Astrocyte (in vitro differentiated cells and primary cell): ENCODE measurements at regions not wholly inside any gene's neighbourhood (a gene's known extent, or its start where the extent isn't known, plus 50 kb on each side); places are given as distances from the start of the nearest gene placed in this dataset.

ENCODE experiments used
- DNase-seq: peaks from one replicate; pipeline ENCODE4 v3.0.0-alpha.2; 2010; ENCODE audit warnings: low read depth
- FAIRE-seq: peaks from 2 replicates; lab custom pipeline; 2011; peaks lifted over from hg19 to GRCh38; lab: Jason Lieb, UNC
- H2AFZ ChIP-seq: 2 replicates; pipeline ENCODE4 v1.6.0; 2012; ENCODE audit warnings: low read depth, low read length, inconsistent platforms
- H3K27ac ChIP-seq: 2 replicates; pipeline ENCODE4 v1.5.1; 2011; ENCODE audit warnings: low read depth, low read length, inconsistent platforms
- H3K27me3 ChIP-seq: 2 replicates; pipeline ENCODE4 v1.6.0; 2011; ENCODE audit warnings: low read length, inconsistent platforms; ENCODE audit not compliant: insufficient read depth
- H3K36me3 ChIP-seq: 2 replicates; pipeline ENCODE4 v1.5.1; 2011; ENCODE audit warnings: low read length, inconsistent platforms; ENCODE audit not compliant: insufficient read depth
- H3K4me1 ChIP-seq: 2 replicates; pipeline ENCODE4 v1.5.1; 2011; ENCODE audit warnings: low read length, inconsistent platforms; ENCODE audit not compliant: insufficient read depth
- H3K4me2 ChIP-seq: 2 replicates; pipeline ENCODE4 v1.6.0; 2012; ENCODE audit warnings: low read length, inconsistent platforms
- H3K4me3 ChIP-seq: 2 replicates; pipeline ENCODE4 v1.5.1; 2011; ENCODE audit warnings: low read depth, mild to moderate bottlenecking, low read length, inconsistent platforms; ENCODE audit not compliant: insufficient read depth
- H3K79me2 ChIP-seq: 2 replicates; pipeline ENCODE4 v1.6.0; 2012; ENCODE audit warnings: mild to moderate bottlenecking, low read length, inconsistent platforms; ENCODE audit not compliant: insufficient read depth
- H3K9ac ChIP-seq: 2 replicates; pipeline ENCODE4 v1.6.0; 2012; ENCODE audit warnings: mild to moderate bottlenecking, low read length, inconsistent platforms
- H3K9me3 ChIP-seq: 2 replicates; pipeline ENCODE4 v1.5.1; 2012; ENCODE audit warnings: low read depth, mild to moderate bottlenecking, low read length, inconsistent platforms; ENCODE audit not compliant: insufficient read depth
- H4K20me1 ChIP-seq: 2 replicates; pipeline ENCODE4 v1.6.0; 2012; ENCODE audit warnings: low read length, inconsistent platforms; ENCODE audit not compliant: insufficient read depth
- H3K27ac Mint-ChIP-seq: one replicate; pipeline ENCODE4 v1.8.0; 2021; ENCODE audit warnings: mild to moderate bottlenecking, mixed read lengths; ENCODE audit not compliant: unreplicated experiment
- H3K27me3 Mint-ChIP-seq: one replicate; pipeline ENCODE4 v1.8.0; 2021; ENCODE audit warnings: low read depth, mixed read lengths; ENCODE audit not compliant: unreplicated experiment
- H3K36me3 Mint-ChIP-seq: one replicate; pipeline ENCODE4 v1.8.0; 2021; ENCODE audit warnings: low read depth, mixed read lengths; ENCODE audit not compliant: unreplicated experiment
- H3K4me1 Mint-ChIP-seq: one replicate; pipeline ENCODE4 v1.8.0; 2021; ENCODE audit warnings: low read depth, mixed read lengths; ENCODE audit not compliant: unreplicated experiment
- H3K4me3 Mint-ChIP-seq: one replicate; pipeline ENCODE4 v1.8.0; 2021; ENCODE audit warnings: mild to moderate bottlenecking, moderate library complexity, mixed read lengths; ENCODE audit not compliant: unreplicated experiment
- H3K9me3 Mint-ChIP-seq: one replicate; pipeline ENCODE4 v1.8.0; 2021; ENCODE audit warnings: mild to moderate bottlenecking, mixed read lengths; ENCODE audit not compliant: unreplicated experiment
- CTCF ChIP-seq: IDR thresholded peaks from 2 replicates; pipeline ENCODE4 v1.5.1; 2011; ENCODE audit warnings: low read depth, mild to moderate bottlenecking, inconsistent platforms, low read length, moderate library complexity; ENCODE audit not compliant: insufficient read depth
- EZH2 ChIP-seq: IDR thresholded peaks from 2 replicates; pipeline ENCODE4 v1.6.1; 2012; ENCODE audit warnings: mild to moderate bottlenecking, low read length, inconsistent platforms; ENCODE audit not compliant: insufficient read depth

DNA sequence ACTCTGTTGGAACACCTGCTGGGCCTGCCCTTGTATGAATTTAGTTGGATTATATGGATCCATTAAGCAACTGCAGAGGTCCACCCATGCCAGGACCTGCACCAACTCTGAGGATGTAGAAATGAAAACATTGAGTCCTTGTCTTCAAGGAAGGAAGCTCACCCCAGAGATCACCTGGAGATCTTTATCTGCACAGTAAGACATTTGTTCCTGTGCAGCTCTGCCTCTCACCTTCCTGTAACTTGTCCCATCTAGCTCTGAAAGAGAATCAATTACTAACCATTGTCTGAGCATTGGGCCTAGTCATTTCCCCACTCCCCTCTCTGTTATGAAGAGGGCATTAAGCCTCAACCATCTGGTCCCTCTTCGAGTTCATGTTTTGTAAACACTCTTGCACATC is 105.2 kb upstream of the YWHAQ start:
- Mint-ChIP-seq H3K36me3 (no peaks in the 10 kb centered on the region), H3K9me3 (peaks cover 13% of the 10 kb centered on the region), H3K27me3 (peaks cover 2% of the 10 kb centered on the region), H3K4me1 (peaks cover 1% of the 10 kb centered on the region), H3K4me3 (no peak overlapping the region), H3K27ac (no peak overlapping the region)
- H3K79me2 ChIP-seq = no peaks in the 10 kb centered on the region
- H4K20me1 ChIP-seq = no peaks in the 10 kb centered on the region
- H3K27ac ChIP-seq = no peak overlapping the region
- H3K4me3 ChIP-seq = no peak overlapping the region
- H3K9ac ChIP-seq = no peak overlapping the region
- H3K27me3 ChIP-seq = no peaks in the 10 kb centered on the region
- no peak overlapping the region for H3K4me2 ChIP-seq
- DNase-seq (no peak), FAIRE-seq (no peak)
- H3K36me3 ChIP-seq = no peaks in the 10 kb centered on the region
- H3K4me1 ChIP-seq = peaks cover 10% of the 10 kb centered on the region
- H3K9me3 ChIP-seq = peaks cover 3% of the 10 kb centered on the region
- H2AFZ ChIP-seq = no peak overlapping the region
- TF ChIP-seq EZH2 (no peak), CTCF (no peak)

DNA sequence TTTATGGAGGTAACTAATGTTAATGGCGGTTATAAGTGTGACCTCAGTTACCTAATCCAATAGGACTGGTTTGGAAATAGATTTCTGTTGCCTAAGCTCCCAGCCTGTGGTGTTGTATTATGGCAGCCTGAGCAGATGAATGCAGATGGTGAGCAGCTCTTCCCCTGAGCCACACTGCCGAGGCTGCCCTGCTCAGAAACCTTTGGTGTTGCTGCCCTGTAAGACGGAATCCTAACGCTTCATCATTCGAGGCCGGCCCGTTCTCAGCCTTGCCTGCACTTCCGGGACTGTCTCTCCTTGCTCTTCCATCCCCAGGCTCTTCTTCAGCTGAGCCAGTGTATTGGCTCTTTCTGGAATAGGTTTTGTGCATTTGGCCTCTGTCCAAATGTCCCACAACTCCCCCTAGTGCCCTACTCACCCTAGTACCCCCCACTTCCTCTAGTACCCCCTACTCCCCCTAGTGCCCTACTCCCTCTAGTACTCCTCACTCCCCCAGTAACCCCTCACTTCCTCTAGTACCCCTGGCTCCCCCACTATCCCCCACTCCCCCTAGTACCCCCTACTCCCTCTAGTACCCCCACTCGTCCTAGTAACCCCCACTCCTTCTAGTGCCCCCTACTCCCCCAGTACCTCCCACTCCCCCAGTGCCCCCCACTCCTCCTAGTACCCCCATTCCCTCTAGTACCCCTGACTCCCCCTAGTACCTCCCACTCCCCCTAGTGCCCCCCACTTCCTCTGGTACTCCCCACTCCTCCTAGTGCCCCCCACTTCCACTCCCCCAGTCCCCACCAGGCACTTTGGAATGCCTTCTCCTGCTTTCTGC is 106.0 kb upstream of the TAF1B start:
- FAIRE-seq = no peak
- Mint-ChIP-seq H3K27me3 (no peaks in the 10 kb centered on the region), H3K27ac (no peak overlapping the region), H3K4me3 (no peak overlapping the region), H3K36me3 (no peaks in the 10 kb centered on the region), H3K9me3 (peaks cover 13% of the 10 kb centered on the region), H3K4me1 (peaks cover 6% of the 10 kb centered on the region)
- Histone ChIP-seq H3K27ac (no peak overlapping the region), H3K27me3 (no peaks in the 10 kb centered on the region), H4K20me1 (no peaks in the 10 kb centered on the region), H3K36me3 (no peaks in the 10 kb centered on the region), H3K4me1 (peaks cover 10% of the 10 kb centered on the region), H3K9me3 (peaks cover 3% of the 10 kb centered on the region), H3K4me2 (no peak overlapping the region), H2AFZ (no peak overlapping the region), H3K79me2 (no peaks in the 10 kb centered on the region), H3K4me3 (no peak overlapping the region), H3K9ac (no peak overlapping the region)
- DNase-seq = no peak
- no peak for TF ChIP-seq CTCF
- TF ChIP-seq EZH2 = no peak

DNA sequence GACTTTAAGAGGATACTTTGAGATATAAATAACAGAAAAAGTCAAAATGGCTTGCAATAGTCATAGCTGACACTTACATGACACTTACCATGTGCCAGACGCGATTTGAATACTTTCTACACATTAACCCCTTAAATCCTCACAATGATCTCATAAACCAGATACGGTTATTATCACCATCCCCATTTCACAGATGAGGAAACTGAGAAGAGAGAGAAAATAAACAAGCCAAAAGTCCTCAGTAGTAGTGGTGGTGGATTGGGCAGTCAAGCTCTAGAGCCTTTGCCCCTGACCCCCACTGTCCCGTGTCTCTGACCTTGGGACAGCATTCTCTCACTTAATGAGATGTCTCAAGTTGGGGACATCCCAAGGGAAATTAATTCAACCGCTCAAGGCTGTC is 105.2 kb upstream of the TAF1B start:
- Histone ChIP-seq H3K27me3 (no peaks in the 10 kb centered on the region), H3K36me3 (no peaks in the 10 kb centered on the region), H3K27ac (no peak overlapping the region), H3K4me1 (peaks cover 10% of the 10 kb centered on the region), H2AFZ (no peak overlapping the region), H4K20me1 (no peaks in the 10 kb centered on the region), H3K9ac (no peak overlapping the region), H3K9me3 (peaks cover 3% of the 10 kb centered on the region), H3K4me3 (no peak overlapping the region), H3K4me2 (no peak overlapping the region), H3K79me2 (no peaks in the 10 kb centered on the region)
- TF ChIP-seq CTCF = no peak
- TF ChIP-seq EZH2 = no peak
- Mint-ChIP-seq H3K4me3 (no peak overlapping the region), H3K4me1 (peaks cover 6% of the 10 kb centered on the region), H3K27ac (peak overlapping the region; percentile 23), H3K9me3 (peaks cover 13% of the 10 kb centered on the region), H3K27me3 (no peaks in the 10 kb centered on the region), H3K36me3 (no peaks in the 10 kb centered on the region)
- DNase-seq (no peak), FAIRE-seq (no peak)
